KMS-11 (cell line): ENCODE measurements at regions not wholly inside any gene's neighbourhood (a gene's known extent, or its start where the extent isn't known, plus 50 kb on each side); places are given as distances from the start of the nearest gene placed in this dataset.
A peak's percentile ranks its signal among the peaks of the same experiment; 100 is the strongest.

Source experiments
- H2AFZ ChIP-seq: fragments of 200-600 bp; sonication (generic); 2 replicates; pipeline ENCODE4 v1.6.1; 2016; ENCODE audit warnings: antibody characterized with exemption, mixed run types, low read depth
- H3K27ac ChIP-seq: fragments of 200-600 bp; sonication (generic); 2 replicates; pipeline ENCODE4 v1.6.1; 2016; ENCODE audit warnings: mild to moderate bottlenecking, mixed run types
- H3K27me3 ChIP-seq: fragments of 200-600 bp; sonication (generic); 2 replicates; pipeline ENCODE4 v1.6.1; 2017; ENCODE audit warnings: mild to moderate bottlenecking, low read depth, mixed run types, moderate library complexity; ENCODE audit not compliant: insufficient read depth
- H3K36me3 ChIP-seq: fragments of 200-600 bp; sonication (generic); 2 replicates; pipeline ENCODE4 v1.6.1; 2017; ENCODE audit warnings: mild to moderate bottlenecking, mixed run types; ENCODE audit not compliant: insufficient read depth
- H3K4me1 ChIP-seq: fragments of 200-600 bp; sonication (generic); 2 replicates; pipeline ENCODE4 v1.6.1; 2016; ENCODE audit warnings: mild to moderate bottlenecking, low read depth, mixed run types; ENCODE audit not compliant: poor library complexity, severe bottlenecking
- H3K4me2 ChIP-seq: fragments of 200-600 bp; sonication (generic); 2 replicates; pipeline ENCODE4 v1.7.0; 2016; ENCODE audit warnings: mild to moderate bottlenecking, mixed run types
- H3K4me3 ChIP-seq: fragments of 200-600 bp; sonication (generic); IDR thresholded peaks from 2 replicates; pipeline ENCODE4 v1.6.1; 2017; ENCODE audit warnings: low read depth, low read length, mixed read lengths; ENCODE audit not compliant: insufficient read depth
- H3K79me2 ChIP-seq: fragments of 200-600 bp; sonication (generic); 2 replicates; pipeline ENCODE4 v1.6.1; 2016; ENCODE audit warnings: low read depth, mixed run types; ENCODE audit not compliant: insufficient read depth
- H3K9ac ChIP-seq: fragments of 200-600 bp; sonication (generic); 2 replicates; pipeline ENCODE4 v1.6.1; 2016; ENCODE audit warnings: mild to moderate bottlenecking, mixed run types
- H4K20me1 ChIP-seq: fragments of 200-600 bp; sonication (generic); 2 replicates; pipeline ENCODE4 v1.6.1; 2016; ENCODE audit warnings: mild to moderate bottlenecking, mixed run types; ENCODE audit not compliant: insufficient read depth
- CTCF ChIP-seq: fragments of 200-600 bp; sonication (generic); conservative IDR thresholded peaks from 2 replicates; pipeline ENCODE4 v1.6.1; 2017; ENCODE audit warnings: low read depth, mild to moderate bottlenecking, antibody characterized with exemption, low read length, moderate library complexity, mixed read lengths

GRCh38 chr2:144256996-144257707 lies 262.8 kb downstream of the ZEB2 start:
- no peak overlapping the region for H3K4me3 ChIP-seq
- no peaks in the 10 kb centered on the region for H4K20me1 ChIP-seq
- H3K79me2 ChIP-seq, result no peaks in the 10 kb centered on the region
- no peaks in the 10 kb centered on the region for H3K27me3 ChIP-seq
- no peak for TF ChIP-seq CTCF
- no peaks in the 10 kb centered on the region for H3K36me3 ChIP-seq
- H3K4me2 ChIP-seq, result peak overlapping the region; percentile 45
- H3K27ac ChIP-seq, result no peak overlapping the region
- H3K9ac ChIP-seq, result no peak overlapping the region
- peaks cover 14% of the 10 kb centered on the region for H3K4me1 ChIP-seq
- no peak overlapping the region for H2AFZ ChIP-seq

- no peaks in the 10 kb centered on the region for H3K79me2 ChIP-seq
- no peaks in the 10 kb centered on the region for H4K20me1 ChIP-seq
- H3K4me3 ChIP-seq, result no peak overlapping the region
- no peak overlapping the region for H3K9ac ChIP-seq
- no peaks in the 10 kb centered on the region for H3K27me3 ChIP-seq
- H3K27ac ChIP-seq, result no peak overlapping the region
- peaks cover 19% of the 10 kb centered on the region for H3K4me1 ChIP-seq
- H3K36me3 ChIP-seq, result no peaks in the 10 kb centered on the region
- H3K4me2 ChIP-seq, result no peak overlapping the region
- no peak for TF ChIP-seq CTCF
- H2AFZ ChIP-seq, result no peak overlapping the region
These were observed 265.3 kb downstream of the ZEB2 start for GRCh38 chr2:144254342-144255235.

- Histone ChIP-seq H3K4me3 (no peak overlapping the region), H3K27ac (no peak overlapping the region), H3K79me2 (no peaks in the 10 kb centered on the region), H3K36me3 (no peaks in the 10 kb centered on the region), H3K4me1 (peaks cover 28% of the 10 kb centered on the region), H2AFZ (no peak overlapping the region), H3K27me3 (no peaks in the 10 kb centered on the region), H4K20me1 (no peaks in the 10 kb centered on the region), H3K4me2 (no peak overlapping the region), H3K9ac (no peak overlapping the region)
- no peak for TF ChIP-seq CTCF
These were observed 266.2 kb downstream of the ZEB2 start for GRCh38 chr2:144253743-144254142.

- H3K9ac ChIP-seq, result no peak overlapping the region
- no peak overlapping the region for H3K27ac ChIP-seq
- no peaks in the 10 kb centered on the region for H3K36me3 ChIP-seq
- no peaks in the 10 kb centered on the region for H3K79me2 ChIP-seq
- TF ChIP-seq CTCF, result no peak
- no peaks in the 10 kb centered on the region for H4K20me1 ChIP-seq
- no peak overlapping the region for H3K4me2 ChIP-seq
- peaks cover 32% of the 10 kb centered on the region for H3K4me1 ChIP-seq
- H2AFZ ChIP-seq, result no peak overlapping the region
- no peak overlapping the region for H3K4me3 ChIP-seq
- H3K27me3 ChIP-seq, result no peaks in the 10 kb centered on the region
These were observed 267.2 kb downstream of the ZEB2 start for GRCh38 chr2:144252694-144253093.
